PC-9 (cell line): ENCODE measurements at regions not wholly inside any gene's neighbourhood (a gene's known extent, or its start where the extent isn't known, plus 50 kb on each side); places are given as distances from the start of the nearest gene placed in this dataset.

Source experiments
- BruUV-seq: library from RNA; stranded (reverse); fragments of 400-500 nt; replicated peaks from 2 replicates; lab custom pipeline; 2021; lab: Mats Ljungman, UMichigan
- CTCF ChIA-PET: fragments of 300-600 bp; sonication (Branson Sonifier 250); formaldehyde crosslinking; loops from one replicate; lab custom pipeline; 2022; ENCODE audit warnings: antibody characterized with exemption; lab: Charles Lee
- POLR2A ChIA-PET: fragments of 300-600 bp; sonication (Branson Sonifier 250); formaldehyde crosslinking; loops from one replicate; lab custom pipeline; 2022; ENCODE audit warnings: antibody characterized with exemption; ENCODE audit not compliant: unreplicated experiment; lab: Charles Lee
- DNase-seq, 2 experiments: peaks; one replicate each; pipeline versions ENCODE4 v3.0.0 to v3.0.0-alpha.2; 2015 to 2022; ENCODE audit warnings: mixed read lengths in 1 of 2
- H2AFZ ChIP-seq: fragments of 200-600 bp; sonication (generic); 2 replicates; pipeline ENCODE4 v1.8.1; 2017; ENCODE audit warnings: antibody characterized with exemption
- H3F3A ChIP-seq: fragments of 200-600 bp; sonication (generic); 2 replicates; pipeline ENCODE4 v1.8.1; 2017; ENCODE audit warnings: antibody characterized with exemption, mild to moderate bottlenecking, low read depth; ENCODE audit not compliant: insufficient read depth
- H3K27ac ChIP-seq: fragments of 200-600 bp; sonication (generic); 2 replicates; pipeline ENCODE4 v1.6.1; 2016; ENCODE audit warnings: mixed run types
- H3K27me3 ChIP-seq: fragments of 200-600 bp; sonication (generic); 2 replicates; pipeline ENCODE4 v1.6.1; 2016; ENCODE audit warnings: low read depth, mixed run types; ENCODE audit not compliant: insufficient read depth
- H3K36me3 ChIP-seq: fragments of 200-600 bp; sonication (generic); 2 replicates; pipeline ENCODE4 v1.6.1; 2016; ENCODE audit warnings: low read depth, mixed run types
- H3K4me1 ChIP-seq: fragments of 200-600 bp; sonication (generic); replicated peaks from 2 replicates; pipeline ENCODE4 v1.6.1; 2016; ENCODE audit warnings: mixed run types; ENCODE audit not compliant: insufficient read depth
- H3K4me2 ChIP-seq: fragments of 200-600 bp; sonication (generic); 2 replicates; pipeline ENCODE4 v1.6.1; 2017; ENCODE audit warnings: mixed run types
- H3K4me3 ChIP-seq: fragments of 200-600 bp; sonication (generic); 2 replicates; pipeline ENCODE4 v1.6.1; 2016; ENCODE audit warnings: mixed run types
- H3K79me2 ChIP-seq: fragments of 200-600 bp; sonication (generic); 2 replicates; pipeline ENCODE4 v1.6.1; 2017; ENCODE audit warnings: low read depth, mixed run types
- H3K9me2 ChIP-seq: fragments of 200-600 bp; sonication (generic); 2 replicates; pipeline ENCODE4 v1.8.1; 2017; ENCODE audit warnings: mild to moderate bottlenecking; ENCODE audit not compliant: insufficient read depth
- H3K9me3 ChIP-seq: fragments of 200-600 bp; sonication (generic); 2 replicates; pipeline ENCODE4 v1.8.1; 2016; ENCODE audit warnings: low read depth; ENCODE audit not compliant: insufficient read depth
- H4K20me1 ChIP-seq: fragments of 200-600 bp; sonication (generic); 2 replicates; pipeline ENCODE4 v1.8.1; 2017; ENCODE audit not compliant: insufficient read depth
- CTCF ChIP-seq: fragments of 200-600 bp; sonication (generic); conservative IDR thresholded peaks from 2 replicates; pipeline ENCODE4 v1.6.1; 2017; ENCODE audit warnings: mixed run types, antibody characterized with exemption, mild to moderate bottlenecking, moderate library complexity
- EZH2 ChIP-seq: fragments of 200-600 bp; sonication (generic); IDR thresholded peaks from 2 replicates; pipeline ENCODE4 v1.8.0; 2017; ENCODE audit warnings: antibody characterized with exemption, low read depth
- intact Hi-C: fragments of 100-400 bp; cut with micrococcal nuclease; formaldehyde crosslinking; loops from one replicate; pipeline ENCODE4 v1.10.0; 2022; ENCODE audit not compliant: unreplicated experiment

GRCh38 chr7:41584746-41585145 lies 118.1 kb downstream of the INHBA start:
- no peak for DNase-seq
- H3K27ac ChIP-seq: no peak overlapping the region
- H3K36me3 ChIP-seq: no peaks in the 10 kb centered on the region
- TF ChIP-seq CTCF: no peak
- TF ChIP-seq EZH2: no peak
- POLR2A ChIA-PET: no interaction called here
- H3K9me3 ChIP-seq: peaks cover 31% of the 10 kb centered on the region
- CTCF ChIA-PET: no interaction called here
- no TSS peak for BruUV-seq
- intact Hi-C loops: loop anchor here (5.0 kb wide), 1 partner anchor 147 kb away; no protein-coding TSS in a partner anchor
- H3K9me2 ChIP-seq: no peaks in the 10 kb centered on the region
- no peaks in the 10 kb centered on the region for H3K27me3 ChIP-seq
- no peak overlapping the region for H3K4me3 ChIP-seq
- peaks cover 24% of the 10 kb centered on the region for H3F3A ChIP-seq
- H3K4me1 ChIP-seq: peaks cover 25% of the 10 kb centered on the region
- no peak overlapping the region for H3K4me2 ChIP-seq
- no peaks in the 10 kb centered on the region for H3K79me2 ChIP-seq
- H2AFZ ChIP-seq: no peak overlapping the region
- H4K20me1 ChIP-seq: no peaks in the 10 kb centered on the region

- no peaks in the 10 kb centered on the region for H4K20me1 ChIP-seq
- TF ChIP-seq EZH2 (no peak), CTCF (no peak)
- ChIA-PET CTCF (no interaction called here), POLR2A (no interaction called here)
- H3K4me1 ChIP-seq: peaks cover 35% of the 10 kb centered on the region
- no peak overlapping the region for H3K27ac ChIP-seq
- H3K27me3 ChIP-seq: no peaks in the 10 kb centered on the region
- no peaks in the 10 kb centered on the region for H3K9me2 ChIP-seq
- BruUV-seq: no TSS peak
- no peak overlapping the region for H3K4me2 ChIP-seq
- H3K79me2 ChIP-seq: no peaks in the 10 kb centered on the region
- no peak overlapping the region for H3K4me3 ChIP-seq
- H2AFZ ChIP-seq: no peak overlapping the region
- peaks cover 38% of the 10 kb centered on the region for H3K9me3 ChIP-seq
- DNase-seq: no peak
- H3K36me3 ChIP-seq: no peaks in the 10 kb centered on the region
- H3F3A ChIP-seq: peaks cover 33% of the 10 kb centered on the region
- intact Hi-C loops: loop anchor here (5.0 kb wide), 1 partner anchor 145 kb away; no protein-coding TSS in a partner anchor
Measured at GRCh38 chr7:41582116-41582515, 120.8 kb downstream of the INHBA start.

GRCh38 chr7:41581041-41581440 lies 121.8 kb downstream of the INHBA start:
- H3K9me2 ChIP-seq: no peaks in the 10 kb centered on the region
- CTCF ChIA-PET: interaction anchor here (0.7 kb wide), 1 partner anchor 1259 kb away, joined by 5 read pairs; no protein-coding TSS in a partner anchor
- intact Hi-C loops: loop anchor here (2.0 to 5.0 kb wide), 4 partner anchors 22 to 536 kb away; no protein-coding TSS in a partner anchor

More at GRCh38 chr7:41581041-41581440, 121.8 kb downstream of the INHBA start:
- POLR2A ChIA-PET: interaction anchor here (1.0 kb wide), 1 partner anchor 48 kb away, joined by 4 read pairs; no protein-coding TSS in a partner anchor
- TF ChIP-seq EZH2 (no peak), CTCF (no peak)
- Histone ChIP-seq H3K27ac (peak overlapping the region; percentile 74), H4K20me1 (no peaks in the 10 kb centered on the region), H3F3A (peaks cover 33% of the 10 kb centered on the region), H3K9me3 (peaks cover 43% of the 10 kb centered on the region), H3K79me2 (no peaks in the 10 kb centered on the region), H3K27me3 (no peaks in the 10 kb centered on the region), H3K4me3 (no peak overlapping the region), H3K4me1 (peaks cover 35% of the 10 kb centered on the region), H3K4me2 (peak overlapping the region; percentile 45), H2AFZ (no peak overlapping the region), H3K36me3 (no peaks in the 10 kb centered on the region)
- DNase-seq: no peak
- no TSS peak for BruUV-seq
